ENCODE measurements at regions not wholly inside any gene's neighbourhood (a gene's known extent, or its start where the extent isn't known, plus 50 kb on each side); places are given as distances from the start of the nearest gene placed in this dataset.

- in situ Hi-C loops (cut with HindIII; ENCODE audit: low sequenced_read_pairs): no loop called here
These were observed 212.3 kb upstream of the HEY2 start for GRCh38 chr6:125537090-125537489.

- in situ Hi-C loops (cut with HindIII; ENCODE audit: low sequenced_read_pairs): no loop called here
These were observed 209.5 kb upstream of the HEY2 start for GRCh38 chr6:125539892-125540291.

GRCh38 chr6:125544819-125545218, 204.6 kb upstream of the HEY2 start:
- in situ Hi-C loops (cut with HindIII; ENCODE audit: low sequenced_read_pairs): no loop called here

- in situ Hi-C loops (cut with HindIII; ENCODE audit: low sequenced_read_pairs): no loop called here
These were observed 202.6 kb upstream of the HEY2 start for GRCh38 chr6:125546841-125547251.

GRCh38 chr6:125547381-125547780, 202.1 kb upstream of the HEY2 start:
- in situ Hi-C loops (cut with HindIII; ENCODE audit: low sequenced_read_pairs): no loop called here

GRCh38 chr6:125549202-125549884, 200.1 kb upstream of the HEY2 start:
- in situ Hi-C loops (cut with HindIII; ENCODE audit: low sequenced_read_pairs): no loop called here

GRCh38 chr6:125550892-125551291, 198.5 kb upstream of the HEY2 start:
- in situ Hi-C loops (cut with HindIII; ENCODE audit: low sequenced_read_pairs): no loop called here

GRCh38 chr6:125552819-125553218, 196.6 kb upstream of the HEY2 start:
- in situ Hi-C loops (cut with HindIII; ENCODE audit: low sequenced_read_pairs): no loop called here

GRCh38 chr6:125554456-125554855, 195.0 kb upstream of the HEY2 start:
- in situ Hi-C loops (cut with HindIII; ENCODE audit: low sequenced_read_pairs): no loop called here

GRCh38 chr6:125558241-125558843, 191.1 kb upstream of the HEY2 start:
- in situ Hi-C loops (cut with HindIII; ENCODE audit: low sequenced_read_pairs): no loop called here

- in situ Hi-C loops (cut with HindIII; ENCODE audit: low sequenced_read_pairs): no loop called here
These were observed 190.5 kb upstream of the HEY2 start for GRCh38 chr6:125558907-125559306.

- in situ Hi-C loops (cut with HindIII; ENCODE audit: low sequenced_read_pairs): no loop called here
These were observed 187.3 kb upstream of the HEY2 start for GRCh38 chr6:125562156-125562555.

- in situ Hi-C loops (cut with HindIII; ENCODE audit: low sequenced_read_pairs): no loop called here
These were observed 184.5 kb upstream of the HEY2 start for GRCh38 chr6:125564941-125565340.

GRCh38 chr6:125567407-125567806, 182.0 kb upstream of the HEY2 start:
- in situ Hi-C loops (cut with HindIII; ENCODE audit: low sequenced_read_pairs): no loop called here

GRCh38 chr6:125568609-125569008, 180.8 kb upstream of the HEY2 start:
- in situ Hi-C loops (cut with HindIII; ENCODE audit: low sequenced_read_pairs): no loop called here

- in situ Hi-C loops (cut with HindIII; ENCODE audit: low sequenced_read_pairs): no loop called here
These were observed 178.9 kb upstream of the HEY2 start for GRCh38 chr6:125570526-125570925.

GRCh38 chr6:125571207-125571755, 178.2 kb upstream of the HEY2 start:
- in situ Hi-C loops (cut with HindIII; ENCODE audit: low sequenced_read_pairs): no loop called here

GRCh38 chr6:125574604-125575003, 174.8 kb upstream of the HEY2 start:
- in situ Hi-C loops (cut with HindIII; ENCODE audit: low sequenced_read_pairs): no loop called here

GRCh38 chr6:125577124-125577662, 172.2 kb upstream of the HEY2 start:
- in situ Hi-C loops (cut with HindIII; ENCODE audit: low sequenced_read_pairs): no loop called here

- in situ Hi-C loops (cut with HindIII; ENCODE audit: low sequenced_read_pairs): no loop called here
These were observed 164.9 kb upstream of the HEY2 start for GRCh38 chr6:125584468-125584939.

GRCh38 chr6:125585470-125585869, 164.0 kb upstream of the HEY2 start:
- in situ Hi-C loops (cut with HindIII; ENCODE audit: low sequenced_read_pairs): no loop called here

- in situ Hi-C loops (cut with HindIII; ENCODE audit: low sequenced_read_pairs): no loop called here
These were observed 163.4 kb upstream of the HEY2 start for GRCh38 chr6:125586074-125586473.
